HepG2 (cell line): ENCODE measurements at regions not wholly inside any gene's neighbourhood (a gene's known extent, or its start where the extent isn't known, plus 50 kb on each side); places are given as distances from the start of the nearest gene placed in this dataset.

Experiments used
- AKNA ChIP-seq: sonication (generic); formaldehyde crosslinking; IDR thresholded peaks from 2 replicates; pipeline ENCODE4 v1.4.0; 2020; ENCODE audit warnings: missing genetic modification reagents, borderline replicate concordance
- ARNT2 ChIP-seq: sonication (generic); formaldehyde crosslinking; IDR thresholded peaks from 2 replicates; pipeline ENCODE4 v1.8.0; 2022; ENCODE audit warnings: mild to moderate bottlenecking, low read depth, missing genetic modification reagents, moderate library complexity
- CBX2 ChIP-seq, 2 experiments: fragments of 200-600 bp in 1 of 2; sonication (generic); formaldehyde crosslinking in 1 of 2; IDR thresholded peaks; 2 replicates each; pipeline versions ENCODE4 v1.7.0 to v1.8.1; 2018 to 2022; ENCODE audit warnings: low read depth in 2 of 2, low read length in 1 of 2, mild to moderate bottlenecking in 1 of 2, missing genetic modification reagents in 1 of 2
- EEA1 ChIP-seq: sonication (generic); formaldehyde crosslinking; IDR thresholded peaks from 2 replicates; pipeline ENCODE4 v1.5.1; 2020; ENCODE audit warnings: mild to moderate bottlenecking, missing genetic modification reagents, borderline replicate concordance
- POLR2A ChIP-seq, 2 experiments: IDR thresholded peaks; 2 replicates each; pipeline ENCODE4 v1.6.1; 2011; ENCODE audit warnings: low read depth in 2 of 2, low read length in 2 of 2, mild to moderate bottlenecking in 1 of 2, moderate library complexity in 1 of 2; ENCODE audit not compliant: insufficient read depth in 1 of 2
- POLR2AphosphoS5 ChIP-seq: IDR thresholded peaks from 2 replicates; pipeline ENCODE4 v1.6.1; 2012; ENCODE audit warnings: low read depth, low read length
- SMARCC2 ChIP-seq: fragments of 450-650 bp; IDR thresholded peaks from 2 replicates; pipeline ENCODE4 v1.6.1; 2017; ENCODE audit warnings: antibody characterized with exemption, mild to moderate bottlenecking
- TFAP4 ChIP-seq: sonication (generic); IDR thresholded peaks from 2 replicates; pipeline ENCODE4 v1.6.1; 2016; ENCODE audit warnings: low read depth, borderline replicate concordance
- ZC3H4 ChIP-seq: sonication (generic); formaldehyde crosslinking; IDR thresholded peaks from 2 replicates; pipeline ENCODE4 v1.4.0; 2020; ENCODE audit warnings: missing genetic modification reagents, borderline replicate concordance
- ZNF510 ChIP-seq: sonication (generic); formaldehyde crosslinking; IDR thresholded peaks from 2 replicates; pipeline ENCODE4 v1.4.0; 2020; ENCODE audit warnings: low read depth, mild to moderate bottlenecking, missing genetic modification reagents
- ZNF513 ChIP-seq: sonication (generic); formaldehyde crosslinking; conservative IDR thresholded peaks from 2 replicates; pipeline ENCODE4 v1.5.0; 2020; ENCODE audit warnings: missing genetic modification reagents
- ZNF850 ChIP-seq: sonication (generic); formaldehyde crosslinking; conservative IDR thresholded peaks from 2 replicates; pipeline ENCODE4 v1.9.0; 2021; ENCODE audit warnings: mild to moderate bottlenecking, missing genetic modification reagents
- ZNF883 ChIP-seq: sonication (generic); formaldehyde crosslinking; IDR thresholded peaks from 2 replicates; pipeline ENCODE4 v1.5.1; 2020; ENCODE audit warnings: mild to moderate bottlenecking, missing genetic modification reagents; ENCODE audit errors: not compliant biosample characterization
- ZSCAN25 ChIP-seq: sonication (generic); formaldehyde crosslinking; IDR thresholded peaks from 2 replicates; pipeline ENCODE4 v1.8.0; 2022; ENCODE audit warnings: mild to moderate bottlenecking, missing genetic modification reagents
- TF ChIP-seq, protein P1 (sequence below): sonication (generic); formaldehyde crosslinking; IDR thresholded peaks from 2 replicates; pipeline ENCODE4 v1.5.1; 2020; ENCODE audit warnings: missing genetic modification reagents, mild to moderate bottlenecking, borderline replicate concordance
- TF ChIP-seq, protein P2 (sequence below): sonication (generic); formaldehyde crosslinking; IDR thresholded peaks from 2 replicates; pipeline ENCODE4 v1.5.1; 2020; ENCODE audit warnings: mild to moderate bottlenecking, missing genetic modification reagents

DNA sequence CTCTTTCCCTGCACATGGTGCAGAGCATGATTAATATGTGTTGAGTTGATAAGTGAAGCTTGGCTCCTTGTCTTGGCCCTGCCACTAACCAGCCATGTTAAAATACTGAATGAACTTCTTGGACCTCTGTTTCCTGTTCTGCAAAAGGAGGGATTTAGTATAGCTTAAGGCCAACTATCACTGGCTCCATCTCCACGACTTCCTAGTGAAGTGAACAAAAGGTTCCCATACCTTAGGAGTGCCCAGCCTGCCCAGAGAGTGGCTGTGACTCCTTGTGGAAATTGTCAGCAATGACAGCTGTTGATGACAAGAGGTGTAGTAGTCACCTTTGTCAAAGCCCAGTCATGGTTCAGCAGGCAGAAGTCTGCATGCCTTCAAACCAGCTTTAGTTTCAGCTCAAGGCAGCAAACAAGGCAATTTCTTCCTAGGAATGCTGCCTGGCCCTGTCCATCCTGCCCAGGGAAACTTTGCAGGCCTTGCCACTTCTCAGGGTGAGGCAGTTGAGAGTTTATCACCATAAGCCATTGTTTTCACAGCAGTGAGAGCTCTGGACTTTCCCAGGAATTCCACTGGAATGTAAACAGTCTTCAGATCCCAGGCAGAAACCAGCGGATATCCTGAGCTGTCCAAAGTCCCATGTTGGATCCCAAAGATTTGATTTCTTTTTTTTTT lies 169.7 kb upstream of the TNFAIP3 start (continued):
- TF ChIP-seq ZNF883 (CRISPR knock-in tag) (no peak), POLR2A (IDR thresholded peaks at IDR 0.05; ENCODE audit: insufficient read depth in 1 of 2, low read depth in 2 of 2, low read length in 2 of 2) (no peak), SMARCC2 (0 out of 2 replicates have a peak, but pooled peaks have one; percentile 37), TFAP4 (peak; percentile 76; the same call in 1 of the 2 replicates), ZNF513 (CRISPR knock-in tag) (no peak), ZC3H4 (CRISPR knock-in tag) (0 out of 2 replicates have a peak, but pooled peaks have one; percentile 52), EEA1 (CRISPR knock-in tag) (no peak), AKNA (CRISPR knock-in tag) (no peak), ZNF850 (CRISPR knock-in tag) (no peak), POLR2AphosphoS5 (no peak), ZSCAN25 (CRISPR knock-in tag) (peak; percentile 35; the same call in 1 of the 2 replicates), ZNF510 (CRISPR knock-in tag) (0 out of 2 replicates have a peak, but pooled peaks have one; percentile 60), ARNT2 (CRISPR knock-in tag) (peak; percentile 72; the same call in 1 of the 2 replicates), CBX2 (IDR thresholded peaks at IDR 0.05; ENCODE audit: low read depth, low read length) (no peak), CBX2 (CRISPR knock-in tag; IDR thresholded peaks at IDR 0.05; ENCODE audit: low read depth) (no peak)
- TF ChIP-seq, protein P1, sequence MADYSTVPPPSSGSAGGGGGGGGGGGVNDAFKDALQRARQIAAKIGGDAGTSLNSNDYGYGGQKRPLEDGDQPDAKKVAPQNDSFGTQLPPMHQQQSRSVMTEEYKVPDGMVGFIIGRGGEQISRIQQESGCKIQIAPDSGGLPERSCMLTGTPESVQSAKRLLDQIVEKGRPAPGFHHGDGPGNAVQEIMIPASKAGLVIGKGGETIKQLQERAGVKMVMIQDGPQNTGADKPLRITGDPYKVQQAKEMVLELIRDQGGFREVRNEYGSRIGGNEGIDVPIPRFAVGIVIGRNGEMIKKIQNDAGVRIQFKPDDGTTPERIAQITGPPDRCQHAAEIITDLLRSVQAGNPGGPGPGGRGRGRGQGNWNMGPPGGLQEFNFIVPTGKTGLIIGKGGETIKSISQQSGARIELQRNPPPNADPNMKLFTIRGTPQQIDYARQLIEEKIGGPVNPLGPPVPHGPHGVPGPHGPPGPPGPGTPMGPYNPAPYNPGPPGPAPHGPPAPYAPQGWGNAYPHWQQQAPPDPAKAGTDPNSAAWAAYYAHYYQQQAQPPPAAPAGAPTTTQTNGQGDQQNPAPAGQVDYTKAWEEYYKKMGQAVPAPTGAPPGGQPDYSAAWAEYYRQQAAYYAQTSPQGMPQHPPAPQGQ (CRISPR knock-in tag): no peak
- TF ChIP-seq, protein P2, sequence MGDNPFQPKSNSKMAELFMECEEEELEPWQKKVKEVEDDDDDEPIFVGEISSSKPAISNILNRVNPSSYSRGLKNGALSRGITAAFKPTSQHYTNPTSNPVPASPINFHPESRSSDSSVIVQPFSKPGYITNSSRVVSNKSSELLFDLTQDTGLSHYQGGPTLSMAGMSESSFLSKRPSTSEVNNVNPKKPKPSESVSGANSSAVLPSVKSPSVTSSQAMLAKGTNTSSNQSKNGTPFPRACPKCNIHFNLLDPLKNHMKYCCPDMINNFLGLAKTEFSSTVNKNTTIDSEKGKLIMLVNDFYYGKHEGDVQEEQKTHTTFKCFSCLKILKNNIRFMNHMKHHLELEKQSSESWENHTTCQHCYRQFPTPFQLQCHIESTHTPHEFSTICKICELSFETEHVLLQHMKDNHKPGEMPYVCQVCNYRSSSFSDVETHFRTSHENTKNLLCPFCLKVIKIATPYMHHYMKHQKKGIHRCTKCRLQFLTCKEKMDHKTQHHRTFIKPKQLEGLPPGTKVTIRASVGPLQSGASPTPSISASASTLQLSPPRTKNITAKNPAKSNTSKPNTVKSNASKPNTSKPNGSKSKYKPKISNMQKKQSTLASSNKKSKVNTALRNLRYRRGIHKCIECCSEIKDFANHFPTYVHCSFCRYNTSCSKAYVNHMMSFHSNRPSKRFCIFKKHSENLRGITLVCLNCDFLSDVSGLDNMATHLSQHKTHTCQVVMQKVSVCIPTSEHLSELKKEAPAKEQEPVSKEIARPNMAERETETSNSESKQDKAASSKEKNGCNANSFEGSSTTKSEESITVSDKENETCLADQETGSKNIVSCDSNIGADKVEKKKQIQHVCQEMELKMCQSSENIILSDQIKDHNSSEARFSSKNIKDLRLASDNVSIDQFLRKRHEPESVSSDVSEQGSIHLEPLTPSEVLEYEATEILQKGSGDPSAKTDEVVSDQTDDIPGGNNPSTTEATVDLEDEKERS (CRISPR knock-in tag): peak; percentile 52; the same call in 1 of the 2 replicates
